GM19035 (cell line): ENCODE measurements at regions not wholly inside any gene's neighbourhood (a gene's known extent, or its start where the extent isn't known, plus 50 kb on each side); places are given as distances from the start of the nearest gene placed in this dataset.

Experiments used
- ATAC-seq: cut with Tn5 transposase; IDR thresholded peaks from one replicate; pipeline ENCODE4 v1.9.1; 2021; ENCODE audit not compliant: unreplicated experiment

- ATAC-seq, result no peak
Measured at GRCh38 chr3:182190056-182190455, 478.3 kb downstream of the SOX2 start.

DNA sequence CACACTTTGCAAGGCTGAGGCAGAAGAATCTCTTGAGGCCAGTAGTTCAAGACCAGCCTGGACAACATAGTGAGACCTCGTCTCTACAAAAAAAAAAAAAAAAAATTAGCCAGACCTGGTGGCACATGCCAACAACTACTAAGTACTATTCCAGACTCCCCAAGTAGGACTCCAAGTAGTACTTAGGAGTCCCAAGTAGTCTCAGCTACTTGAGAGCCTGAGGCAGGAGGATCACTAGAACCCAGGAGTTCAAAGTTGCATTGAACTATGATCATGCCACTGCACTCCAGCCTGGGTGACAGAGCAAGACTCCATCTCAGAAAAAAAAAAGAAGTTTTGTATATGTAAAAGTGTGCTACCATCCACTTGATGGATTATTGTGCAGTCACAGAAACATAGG is 486.6 kb downstream of the SOX2 start:
- no peak for ATAC-seq

- no peak for ATAC-seq
Measured at GRCh38 chr3:182201456-182202168, 489.9 kb downstream of the SOX2 start.

- ATAC-seq, result no peak
Measured at GRCh38 chr3:182212479-182213076, 500.9 kb downstream of the SOX2 start.

GRCh38 chr3:182214416-182214815 is 502.7 kb downstream of the SOX2 start:
- no peak for ATAC-seq

DNA sequence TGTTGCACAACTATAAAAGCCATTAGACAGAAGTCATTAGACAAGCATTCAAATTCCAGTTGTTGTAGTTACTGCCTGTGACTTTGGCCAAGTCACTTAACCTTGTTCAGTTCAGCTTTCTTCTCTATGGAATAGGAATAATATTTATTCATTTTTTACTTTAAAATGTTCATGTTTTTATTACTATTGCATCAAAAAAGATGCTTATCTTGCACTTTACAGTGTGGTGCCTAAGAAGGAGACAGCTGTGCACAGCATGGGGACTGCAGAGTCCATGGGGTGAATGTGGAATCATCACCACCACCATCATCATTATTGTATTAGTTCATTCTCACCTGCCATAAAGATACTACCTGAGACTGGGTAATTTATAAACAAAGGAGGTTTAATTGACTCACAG is 504.2 kb downstream of the SOX2 start:
- ATAC-seq, result no peak

GRCh38 chr3:182216311-182216970 is 504.7 kb downstream of the SOX2 start:
- ATAC-seq, result no peak

DNA sequence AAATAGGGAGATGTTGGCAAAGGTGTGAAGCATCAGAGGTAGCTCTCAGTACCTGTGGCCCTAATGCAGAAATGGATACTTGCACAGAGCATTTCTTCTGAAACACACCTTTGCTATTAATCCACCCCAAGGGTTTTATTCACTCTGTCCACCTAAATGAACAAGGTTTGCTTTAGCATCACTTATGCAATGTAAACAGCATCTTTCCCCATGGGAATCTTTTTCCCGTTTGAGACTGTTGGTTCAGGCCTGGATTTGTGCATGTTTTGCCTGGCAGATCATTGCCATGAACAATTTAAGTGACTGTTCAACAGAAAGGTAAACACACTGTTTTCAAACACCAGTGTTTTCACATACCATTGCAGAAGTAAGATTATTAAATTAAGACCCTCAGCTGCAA is 508.3 kb downstream of the SOX2 start:
- ATAC-seq, result no peak

DNA sequence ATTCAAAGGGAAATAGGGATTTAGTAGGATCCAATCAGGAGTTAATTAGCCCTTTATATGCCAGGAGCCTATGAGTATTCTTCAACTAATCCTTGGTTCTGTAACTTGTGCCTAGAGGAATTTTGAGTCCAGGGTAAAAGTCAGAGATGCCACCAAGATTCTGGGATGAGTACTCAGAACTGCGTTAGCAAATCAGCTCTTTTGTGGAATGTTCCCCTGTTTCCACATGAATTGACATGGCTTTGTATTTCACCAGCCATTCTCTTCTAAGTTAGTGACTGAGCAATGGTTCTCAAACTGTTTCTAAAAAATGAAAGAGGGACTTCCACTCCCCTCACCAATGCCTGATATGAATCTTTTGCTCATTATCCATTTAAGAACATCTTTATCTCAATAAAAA is 508.7 kb downstream of the SOX2 start:
- no peak for ATAC-seq

GRCh38 chr3:182226995-182227394 is 515.3 kb downstream of the SOX2 start:
- no peak for ATAC-seq

- ATAC-seq, result no peak
Measured at GRCh38 chr3:182233405-182233804, 521.7 kb downstream of the SOX2 start.

GRCh38 chr3:182233957-182234356 is 522.2 kb downstream of the SOX2 start:
- ATAC-seq, result no peak

DNA sequence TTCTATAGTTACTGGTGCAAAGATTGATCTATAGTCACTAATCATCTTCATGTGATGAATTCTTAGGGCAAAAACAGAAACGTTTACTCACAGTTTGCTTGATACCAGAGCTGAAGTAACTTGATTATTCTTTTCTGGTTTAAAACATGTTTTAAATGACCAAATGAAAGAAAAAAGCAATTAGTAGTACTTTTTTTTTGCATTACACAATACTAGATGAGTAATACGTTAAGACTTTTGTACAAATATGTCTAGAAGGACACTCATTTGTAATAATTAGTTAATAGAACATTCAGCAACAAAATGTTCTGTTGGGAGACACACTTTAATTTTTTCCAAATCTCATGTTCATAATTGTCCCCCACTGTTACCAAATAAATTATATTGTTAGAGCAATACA is 523.2 kb downstream of the SOX2 start:
- ATAC-seq, result no peak

DNA sequence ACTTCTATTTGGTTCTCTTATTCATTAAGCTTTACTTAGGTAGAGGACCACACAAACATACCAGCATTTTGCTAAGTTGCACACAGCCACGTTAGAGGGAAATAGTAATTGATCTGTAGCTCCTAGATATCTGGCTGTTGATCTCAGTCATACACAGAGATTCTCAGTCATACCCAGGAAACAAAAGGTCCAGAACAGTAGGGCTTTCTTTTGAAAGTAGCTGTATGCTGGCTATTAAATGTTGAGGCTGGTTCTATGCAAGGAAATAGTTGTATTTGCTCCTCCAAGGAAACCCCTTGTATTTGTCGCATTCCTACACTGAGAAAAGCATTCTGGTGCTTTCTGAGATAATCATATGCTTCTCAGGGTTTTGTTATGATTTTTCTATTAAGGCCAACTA is 523.8 kb downstream of the SOX2 start:
- no peak for ATAC-seq

- ATAC-seq, result no peak
Measured at GRCh38 chr3:182238126-182238525, 526.4 kb downstream of the SOX2 start.

- no peak for ATAC-seq
Measured at GRCh38 chr3:182239316-182239715, 527.6 kb downstream of the SOX2 start.

DNA sequence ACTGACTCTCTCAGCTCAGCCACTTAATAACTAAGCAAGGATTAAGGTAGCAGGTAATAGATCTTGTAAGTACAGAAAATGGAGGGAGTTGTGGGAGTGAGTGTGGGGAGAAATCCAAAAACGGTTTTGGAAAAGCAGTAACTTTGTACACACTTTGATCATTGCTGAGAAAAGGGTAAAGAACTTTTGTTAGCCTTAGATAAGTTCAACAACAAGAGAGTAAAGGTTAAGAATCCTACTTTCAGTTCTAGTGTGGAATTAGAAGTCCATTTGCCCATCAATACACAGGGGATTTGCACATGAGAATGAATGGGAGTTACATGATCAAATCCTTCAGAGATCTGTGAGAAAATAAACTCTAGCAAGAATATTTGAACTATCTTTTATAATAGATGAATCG is 528.7 kb downstream of the SOX2 start:
- no peak for ATAC-seq

DNA sequence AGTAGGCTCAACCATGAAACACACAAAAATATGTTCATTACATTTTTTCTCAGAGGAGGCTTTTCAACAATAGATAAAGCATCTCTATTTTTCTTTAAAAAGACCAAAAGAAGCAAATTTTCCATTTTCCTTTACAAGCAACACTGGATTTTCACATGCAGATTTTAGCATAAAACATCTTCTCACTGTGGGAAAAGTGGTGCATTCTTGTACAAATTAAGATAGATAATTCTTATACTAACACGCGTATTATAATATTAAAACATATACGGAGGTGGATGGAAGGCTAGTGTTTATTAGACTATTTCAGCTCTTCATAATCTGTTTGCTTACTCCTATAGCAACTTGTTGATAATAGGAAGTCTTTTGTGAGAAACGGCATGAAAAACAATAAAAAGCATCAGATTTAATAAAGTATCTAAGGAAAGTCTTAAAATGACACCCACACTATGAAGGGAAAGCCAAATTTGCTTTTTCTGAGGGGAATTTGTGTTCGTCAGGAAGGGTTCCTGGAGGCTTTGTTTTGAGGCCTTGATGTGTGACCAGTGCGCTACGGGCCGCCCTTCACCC is 529.6 kb downstream of the SOX2 start:
- ATAC-seq, result no peak

- ATAC-seq, result no peak
Measured at GRCh38 chr3:182241766-182242488, 530.2 kb downstream of the SOX2 start.

DNA sequence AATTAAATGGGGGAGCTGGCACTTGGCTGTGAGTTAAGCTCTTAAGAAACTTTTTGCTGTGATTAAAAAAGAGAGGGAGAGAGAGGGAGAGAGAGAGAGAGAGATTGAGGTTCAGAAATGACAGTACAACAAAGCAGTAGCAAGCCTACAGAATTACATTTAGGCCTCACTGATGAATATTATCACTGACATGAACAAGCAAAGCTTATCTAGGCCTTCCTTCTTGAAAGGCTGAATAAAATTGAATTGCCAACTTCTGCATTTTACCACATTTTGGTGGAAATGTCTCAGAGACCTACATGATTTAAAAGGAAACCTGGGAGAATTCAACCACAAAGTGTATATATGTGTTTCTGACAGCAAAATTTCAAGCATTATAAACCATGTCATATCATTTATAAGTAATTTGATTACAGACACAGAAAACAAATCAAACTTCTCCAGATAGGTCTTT is 530.8 kb downstream of the SOX2 start:
- ATAC-seq, result no peak

GRCh38 chr3:182243625-182244024 is 531.9 kb downstream of the SOX2 start:
- no peak for ATAC-seq
